Liver (tissue), 8 donors: ENCODE measurements at regions not wholly inside any gene's neighbourhood (a gene's known extent, or its start where the extent isn't known, plus 50 kb on each side); places are given as distances from the start of the nearest gene placed in this dataset.

Source experiments
- DNase-seq: peaks from one replicate; pipeline ENCODE4 v3.0.0-alpha.2; 2017; ENCODE audit warnings: low spot score
- H3K27ac ChIP-seq, 2 donors: one replicate each; pipeline ENCODE4 v1.7.0; 2013; ENCODE audit warnings: inconsistent platforms in 2 of 2, low read length in 2 of 2, control low read depth in 1 of 2, low read depth in 1 of 2, mild to moderate bottlenecking in 1 of 2
- H3K27me3 ChIP-seq, 4 donors: one replicate each; pipeline versions ENCODE4 v1.6.1 to v1.7.0; 2013; ENCODE audit warnings: low read length in 3 of 4, inconsistent platforms in 1 of 4, mild to moderate bottlenecking in 1 of 4, moderate library complexity in 1 of 4; ENCODE audit not compliant: control insufficient read depth in 4 of 4, insufficient read depth in 4 of 4
- H3K36me3 ChIP-seq, 4 donors: one replicate each; pipeline versions ENCODE4 v1.6.1 to v1.7.0; 2013; ENCODE audit warnings: low read length in 3 of 4, mild to moderate bottlenecking in 3 of 4, low read depth in 1 of 4, moderate library complexity in 1 of 4; ENCODE audit not compliant: control insufficient read depth in 4 of 4, insufficient read depth in 3 of 4
- H3K4me1 ChIP-seq, 4 donors: one replicate each; pipeline versions ENCODE4 v1.6.1 to v1.7.0; 2013; ENCODE audit warnings: low read length in 3 of 4, mild to moderate bottlenecking in 3 of 4, moderate library complexity in 1 of 4; ENCODE audit not compliant: control insufficient read depth in 4 of 4, insufficient read depth in 4 of 4
- H3K4me3 ChIP-seq, 3 donors: one replicate each; pipeline versions ENCODE4 v1.6.1 to v1.7.0; 2013; ENCODE audit warnings: low read length in 3 of 3, control low read depth in 1 of 3, low read depth in 1 of 3, mild to moderate bottlenecking in 1 of 3
- H3K9ac ChIP-seq, 2 donors: one replicate each; pipeline ENCODE4 v1.7.0; 2013; ENCODE audit warnings: low read length in 2 of 2, mild to moderate bottlenecking in 2 of 2, moderate library complexity in 2 of 2, control low read depth in 1 of 2, low read depth in 1 of 2
- H3K9me3 ChIP-seq, 4 donors: one replicate each; pipeline versions ENCODE4 v1.6.1 to v1.7.0; 2013; ENCODE audit warnings: low read length in 3 of 4; ENCODE audit not compliant: control insufficient read depth in 4 of 4
- ATF3 ChIP-seq: IDR thresholded peaks from 2 replicates; pipeline ENCODE4 v1.6.1; 2016; ENCODE audit warnings: antibody characterized with exemption
- CTCF ChIP-seq: fragments of 150-350 bp; IDR thresholded peaks from 2 replicates; pipeline ENCODE4 v1.5.1; 2017; ENCODE audit warnings: improper control_type of control experiment, low read depth, low read length; ENCODE audit not compliant: missing input control
- EGR1 ChIP-seq, 2 donors: IDR thresholded peaks; 2 replicates each; pipeline ENCODE4 v1.6.1; 2016 to 2018; ENCODE audit warnings: antibody characterized with exemption in 2 of 2, low read depth in 2 of 2
- FOXA1 ChIP-seq: IDR thresholded peaks from 2 replicates; pipeline ENCODE4 v1.6.1; 2016; ENCODE audit warnings: antibody characterized with exemption
- FOXA2 ChIP-seq: IDR thresholded peaks from 2 replicates; pipeline ENCODE4 v1.6.1; 2016; ENCODE audit warnings: antibody characterized with exemption
- GABPA ChIP-seq, 2 donors: IDR thresholded peaks in 1 of 2; conservative IDR thresholded peaks in 1 of 2; 2 replicates each; pipeline ENCODE4 v1.6.1; 2016; ENCODE audit warnings: antibody characterized with exemption in 2 of 2, mild to moderate bottlenecking in 1 of 2, moderate library complexity in 1 of 2
- HNF4G ChIP-seq: IDR thresholded peaks from 2 replicates; pipeline ENCODE4 v1.6.1; 2016; ENCODE audit warnings: antibody characterized with exemption
- JUND ChIP-seq, 2 donors: IDR thresholded peaks; 2 replicates each; pipeline ENCODE4 v1.6.1; 2016; ENCODE audit warnings: antibody characterized with exemption in 2 of 2
- MAX ChIP-seq: IDR thresholded peaks from 2 replicates; pipeline ENCODE4 v1.6.1; 2016; ENCODE audit warnings: antibody characterized with exemption
- NR2F2 ChIP-seq: IDR thresholded peaks from 2 replicates; pipeline ENCODE4 v1.6.1; 2016; ENCODE audit warnings: antibody characterized with exemption
- RAD21 ChIP-seq, 2 donors: IDR thresholded peaks; 2 replicates each; pipeline ENCODE4 v1.6.1; 2016; ENCODE audit warnings: antibody characterized with exemption in 2 of 2, mild to moderate bottlenecking in 2 of 2
- REST ChIP-seq: IDR thresholded peaks from 2 replicates; pipeline ENCODE4 v1.6.1; 2016; ENCODE audit warnings: antibody characterized with exemption, mild to moderate bottlenecking
- RXRA ChIP-seq, 2 donors: IDR thresholded peaks; 2 replicates each; pipeline ENCODE4 v1.6.1; 2017 to 2018; ENCODE audit warnings: antibody characterized with exemption in 2 of 2, mild to moderate bottlenecking in 1 of 2
- SP1 ChIP-seq: IDR thresholded peaks from 2 replicates; pipeline ENCODE4 v1.6.1; 2018; ENCODE audit warnings: antibody characterized with exemption, mild to moderate bottlenecking
- TAF1 ChIP-seq: conservative IDR thresholded peaks from 2 replicates; pipeline ENCODE4 v1.6.1; 2016; ENCODE audit warnings: antibody characterized with exemption, mild to moderate bottlenecking
- YY1 ChIP-seq: IDR thresholded peaks from 2 replicates; pipeline ENCODE4 v1.6.1; 2016; ENCODE audit warnings: antibody characterized with exemption, mild to moderate bottlenecking
- ZBTB33 ChIP-seq: IDR thresholded peaks from 2 replicates; pipeline ENCODE4 v1.6.1; 2016; ENCODE audit warnings: antibody characterized with exemption
- WGBS: extraction: QIAGEN DNeasy Blood & Tissue Kit; methylation state at CpG from one replicate; pipeline ENCODE4 v1.1.7; 2013; 5-methylcytosine and 5-hydroxymethylcytosine counted together
- donor health status: healthy.
- donor health status: healthy.
- donor health status: healthy.
- donor health status: healthy.
- donor health status: healthy.

- Histone ChIP-seq H3K4me3 (no peak overlapping the region), H3K9ac (no peak overlapping the region), H3K4me1 (no peaks in the 10 kb centered on the region), H3K27ac (no peak overlapping the region), H3K9me3 (no peaks in the 10 kb centered on the region), H3K36me3 (no peaks in the 10 kb centered on the region), H3K27me3 (no peaks in the 10 kb centered on the region)
- DNase-seq, result no peak
- 84% methylated on average over 2 of the region's 2 CpGs for WGBS
- TF ChIP-seq HNF4G (no peak), FOXA2 (no peak), ZBTB33 (no peak), NR2F2 (no peak), FOXA1 (no peak), RXRA (IDR thresholded peaks at IDR 0.05) (no peak), GABPA (IDR thresholded peaks at IDR 0.05 in 1 of 2, conservative IDR thresholded peaks at IDR 0.05 in 1 of 2) (no peak), TAF1 (no peak)
Observed at GRCh38 chr1:195878478-195878877, 729.8 kb downstream of the KCNT2 start.

GRCh38 chr1:195876792-195877191 is 731.4 kb downstream of the KCNT2 start:
- Histone ChIP-seq H3K4me1 (no peaks in the 10 kb centered on the region), H3K36me3 (no peaks in the 10 kb centered on the region), H3K27me3 (no peaks in the 10 kb centered on the region), H3K27ac (no peak overlapping the region), H3K9me3 (no peaks in the 10 kb centered on the region), H3K4me3 (no peak overlapping the region), H3K9ac (no peak overlapping the region)
- no peak for TF ChIP-seq SP1
- TF ChIP-seq REST, result no peak
- no peak for TF ChIP-seq GABPA (IDR thresholded peaks at IDR 0.05 in 1 of 2, conservative IDR thresholded peaks at IDR 0.05 in 1 of 2)
- no peak for TF ChIP-seq HNF4G
- no peak for TF ChIP-seq JUND (IDR thresholded peaks at IDR 0.05)
- TF ChIP-seq FOXA1, result no peak
- TF ChIP-seq ATF3, result no peak
- no peak for TF ChIP-seq MAX
- TF ChIP-seq TAF1, result no peak
- TF ChIP-seq EGR1 (IDR thresholded peaks at IDR 0.05; ENCODE audit: low read depth in 2 of 2), result no peak
- no peak for TF ChIP-seq CTCF
- no peak for TF ChIP-seq YY1
- TF ChIP-seq RXRA (IDR thresholded peaks at IDR 0.05), result no peak
- no peak for TF ChIP-seq ZBTB33
- TF ChIP-seq RAD21 (IDR thresholded peaks at IDR 0.05), result no peak
- TF ChIP-seq FOXA2, result no peak
- WGBS, result 72% methylated on average over 4 of the region's 4 CpGs
- DNase-seq, result no peak
